ENCODE measurements at regions not wholly inside any gene's neighbourhood (a gene's known extent, or its start where the extent isn't known, plus 50 kb on each side); places are given as distances from the start of the nearest gene placed in this dataset.

- Mint-ChIP-seq H3K9me3 (peaks cover 13% of the 10 kb centered on the region), H3K36me3 (no peaks in the 10 kb centered on the region), H3K4me3 (no peak overlapping the region), H3K4me1 (no peaks in the 10 kb centered on the region), H3K27me3 (ENCODE audit: insufficient read depth, low read depth) (no peaks in the 10 kb centered on the region), H3K27ac (no peak overlapping the region)
- Histone ChIP-seq H3K9ac (no peak overlapping the region), H3K36me3 (no peaks in the 10 kb centered on the region), H3K9me3 (ENCODE audit: low read depth) (no peaks in the 10 kb centered on the region), H3K27ac (no peak overlapping the region), H2AFZ (replicated peaks) (no peak overlapping the region), H3K4me1 (no peaks in the 10 kb centered on the region), H3F3A (ENCODE audit: low read depth) (no peaks in the 10 kb centered on the region), H3K79me2 (ENCODE audit: low read depth) (no peaks in the 10 kb centered on the region), H4K20me1 (ENCODE audit: low read depth) (no peaks in the 10 kb centered on the region), H3K4me2 (no peak overlapping the region), H3K4me3 (no peak overlapping the region), H3K27me3 (no peaks in the 10 kb centered on the region)
- no peak for DNase-seq (ENCODE audit: low spot score)
- TF ChIP-seq EZH2phosphoT487 (IDR thresholded peaks at IDR 0.05) (no peak), CTCF (IDR thresholded peaks at IDR 0.05) (no peak), EZH2 (IDR thresholded peaks at IDR 0.05) (no peak)
These were observed 182.2 kb downstream of the KITLG start for GRCh38 chr12:88398031-88398430.

- Histone ChIP-seq H2AFZ (replicated peaks) (no peak overlapping the region), H3K4me1 (no peaks in the 10 kb centered on the region), H3K27ac (no peak overlapping the region), H3K9ac (no peak overlapping the region), H4K20me1 (ENCODE audit: low read depth) (no peaks in the 10 kb centered on the region), H3K27me3 (no peaks in the 10 kb centered on the region), H3K79me2 (ENCODE audit: low read depth) (no peaks in the 10 kb centered on the region), H3K4me3 (no peak overlapping the region), H3K9me3 (ENCODE audit: low read depth) (no peaks in the 10 kb centered on the region), H3F3A (ENCODE audit: low read depth) (no peaks in the 10 kb centered on the region), H3K36me3 (no peaks in the 10 kb centered on the region), H3K4me2 (no peak overlapping the region)
- TF ChIP-seq EZH2 (IDR thresholded peaks at IDR 0.05) (no peak), EZH2phosphoT487 (IDR thresholded peaks at IDR 0.05) (no peak), CTCF (IDR thresholded peaks at IDR 0.05) (no peak)
- Mint-ChIP-seq H3K36me3 (no peaks in the 10 kb centered on the region), H3K4me3 (no peak overlapping the region), H3K4me1 (no peaks in the 10 kb centered on the region), H3K9me3 (peaks cover under 1% of the 10 kb centered on the region), H3K27ac (no peak overlapping the region), H3K27me3 (ENCODE audit: insufficient read depth, low read depth) (no peaks in the 10 kb centered on the region)
- DNase-seq (ENCODE audit: low spot score), result no peak
These were observed 180.5 kb downstream of the KITLG start for GRCh38 chr12:88399811-88400210.

- H3K9ac ChIP-seq, result no peak overlapping the region
- Mint-ChIP-seq H3K4me3 (no peak overlapping the region), H3K27me3 (ENCODE audit: insufficient read depth, low read depth) (no peaks in the 10 kb centered on the region), H3K36me3 (no peaks in the 10 kb centered on the region), H3K4me1 (no peaks in the 10 kb centered on the region), H3K27ac (no peak overlapping the region), H3K9me3 (no peaks in the 10 kb centered on the region)
- H4K20me1 ChIP-seq (ENCODE audit: low read depth), result no peaks in the 10 kb centered on the region
- no peak for DNase-seq (ENCODE audit: low spot score)
- no peaks in the 10 kb centered on the region for H3K9me3 ChIP-seq (ENCODE audit: low read depth)
- no peaks in the 10 kb centered on the region for H3K36me3 ChIP-seq
- no peaks in the 10 kb centered on the region for H3K27me3 ChIP-seq
- no peak overlapping the region for H2AFZ ChIP-seq (replicated peaks)
- no peak overlapping the region for H3K4me3 ChIP-seq
- H3K27ac ChIP-seq, result no peak overlapping the region
- no peak overlapping the region for H3K4me2 ChIP-seq
- no peaks in the 10 kb centered on the region for H3F3A ChIP-seq (ENCODE audit: low read depth)
- H3K4me1 ChIP-seq, result no peaks in the 10 kb centered on the region
- TF ChIP-seq CTCF (IDR thresholded peaks at IDR 0.05) (no peak), EZH2 (IDR thresholded peaks at IDR 0.05) (no peak), EZH2phosphoT487 (IDR thresholded peaks at IDR 0.05) (no peak)
- no peaks in the 10 kb centered on the region for H3K79me2 ChIP-seq (ENCODE audit: low read depth)
These were observed 180.0 kb downstream of the KITLG start for GRCh38 chr12:88400302-88400701.

GRCh38 chr12:88401155-88401554 is 179.1 kb downstream of the KITLG start:
- Histone ChIP-seq H3K4me2 (no peak overlapping the region), H3K4me3 (no peak overlapping the region), H3K79me2 (ENCODE audit: low read depth) (no peaks in the 10 kb centered on the region), H4K20me1 (ENCODE audit: low read depth) (no peaks in the 10 kb centered on the region), H3K27me3 (no peaks in the 10 kb centered on the region), H3K9ac (no peak overlapping the region), H3K27ac (no peak overlapping the region), H3K4me1 (no peaks in the 10 kb centered on the region), H3F3A (ENCODE audit: low read depth) (no peaks in the 10 kb centered on the region), H3K36me3 (no peaks in the 10 kb centered on the region), H2AFZ (replicated peaks) (no peak overlapping the region), H3K9me3 (ENCODE audit: low read depth) (no peaks in the 10 kb centered on the region)
- Mint-ChIP-seq H3K9me3 (no peaks in the 10 kb centered on the region), H3K36me3 (no peaks in the 10 kb centered on the region), H3K27ac (no peak overlapping the region), H3K27me3 (ENCODE audit: insufficient read depth, low read depth) (no peaks in the 10 kb centered on the region), H3K4me1 (no peaks in the 10 kb centered on the region), H3K4me3 (no peak overlapping the region)
- TF ChIP-seq EZH2 (IDR thresholded peaks at IDR 0.05) (no peak), EZH2phosphoT487 (IDR thresholded peaks at IDR 0.05) (no peak), CTCF (IDR thresholded peaks at IDR 0.05) (no peak)
- DNase-seq (ENCODE audit: low spot score), result no peak
